Breast epithelium (tissue), 4 donors: ENCODE measurements at regions not wholly inside any gene's neighbourhood (a gene's known extent, or its start where the extent isn't known, plus 50 kb on each side); places are given as distances from the start of the nearest gene placed in this dataset.

Source experiments
- DNase-seq, 2 donors: peaks; one replicate each; pipeline ENCODE4 v3.0.0-alpha.2; 2019; ENCODE audit warnings: low spot score in 2 of 2
- H3K27ac ChIP-seq, 2 donors: fragments of 200-600 bp; sonication (generic) in 1 of 2; one replicate each; pipeline ENCODE4 v1.5.1; 2016 to 2019; ENCODE audit warnings: mild to moderate bottlenecking in 1 of 2
- H3K27me3 ChIP-seq, 2 donors: fragments of 200-600 bp; sonication (generic) in 1 of 2; one replicate each; pipeline versions ENCODE4 v1.5.1 to v1.6.0; 2017 to 2019; ENCODE audit warnings: control low read depth in 1 of 2, mild to moderate bottlenecking in 1 of 2
- H3K36me3 ChIP-seq: fragments of 200-600 bp; one replicate; pipeline ENCODE4 v1.5.1; 2019
- H3K4me1 ChIP-seq, 2 donors: fragments of 200-600 bp; sonication (generic); one replicate each; pipeline ENCODE4 v1.5.1; 2016 to 2019; ENCODE audit warnings: control low read depth in 1 of 2
- H3K4me3 ChIP-seq, 3 donors: fragments of 200-600 bp; sonication (generic); 1 replicate in 2 of 3; 2 replicates in 1 of 3; pipeline ENCODE4 v1.5.1; 2016 to 2019; ENCODE audit warnings: mild to moderate bottlenecking in 3 of 3, moderate library complexity in 2 of 3
- H3K9me3 ChIP-seq, 2 donors: fragments of 200-600 bp; sonication (generic) in 1 of 2; one replicate each; pipeline ENCODE4 v1.5.1; 2016 to 2019; ENCODE audit warnings: control low read depth in 1 of 2
- CTCF ChIP-seq, 3 donors: fragments of 450-650 bp; IDR thresholded peaks; one replicate each; pipeline ENCODE4 v1.5.1; 2016 to 2017; ENCODE audit warnings: antibody characterized with exemption in 3 of 3, mild to moderate bottlenecking in 3 of 3, moderate library complexity in 3 of 3
- POLR2A ChIP-seq: fragments of 450-650 bp; IDR thresholded peaks from one replicate; pipeline ENCODE4 v1.6.1; 2016; ENCODE audit warnings: antibody characterized with exemption, mild to moderate bottlenecking, moderate library complexity
- POLR2AphosphoS5 ChIP-seq, 3 donors: sonication (generic); formaldehyde crosslinking; IDR thresholded peaks; one replicate each; pipeline ENCODE4 v1.6.1; 2017; ENCODE audit warnings: antibody characterized with exemption in 3 of 3
- intact Hi-C: fragments of 100-400 bp; cut with DNase I; formaldehyde crosslinking; loops from one replicate; pipeline ENCODE4 v1.15.1; 2023; ENCODE audit warnings: low total_unique reads

- H3K27me3 ChIP-seq: no peaks in the 10 kb centered on the region
- no peaks in the 10 kb centered on the region for H3K4me1 ChIP-seq
- no peak for TF ChIP-seq POLR2AphosphoS5 (IDR thresholded peaks at IDR 0.05)
- no peak for TF ChIP-seq POLR2A
- TF ChIP-seq CTCF (IDR thresholded peaks at IDR 0.05): no peak
- H3K36me3 ChIP-seq: no peaks in the 10 kb centered on the region
- DNase-seq: no peak
- no peak overlapping the region for H3K4me3 ChIP-seq
- intact Hi-C loops: no loop called here
- peaks cover 7 to 8% of the 10 kb centered on the region in 2 donors for H3K9me3 ChIP-seq
- H3K27ac ChIP-seq: no peak overlapping the region
Measured at GRCh38 chr14:89524412-89524811, 107.4 kb upstream of the FOXN3 start.

- intact Hi-C loops: no loop called here
- H3K36me3 ChIP-seq: no peaks in the 10 kb centered on the region
Measured at GRCh38 chr14:89521988-89522387, 105.0 kb upstream of the FOXN3 start.

GRCh38 chr14:89519040-89519439 lies 102.0 kb upstream of the FOXN3 start:
- H3K36me3 ChIP-seq: no peaks in the 10 kb centered on the region
- no peak overlapping the region for H3K27ac ChIP-seq
- intact Hi-C loops: no loop called here
- no peaks in the 10 kb centered on the region for H3K27me3 ChIP-seq
- no peaks in the 10 kb centered on the region for H3K4me1 ChIP-seq
- peaks cover 0 to 8% of the 10 kb centered on the region in 2 donors for H3K9me3 ChIP-seq
- no peak for DNase-seq
- H3K4me3 ChIP-seq: no peak overlapping the region
- TF ChIP-seq CTCF (IDR thresholded peaks at IDR 0.05): no peak
- TF ChIP-seq POLR2AphosphoS5 (IDR thresholded peaks at IDR 0.05): no peak
- TF ChIP-seq POLR2A: no peak

More at GRCh38 chr14:89521988-89522387, 105.0 kb upstream of the FOXN3 start:
- Histone ChIP-seq H3K4me3 (no peak overlapping the region), H3K27me3 (no peaks in the 10 kb centered on the region), H3K27ac (no peak overlapping the region), H3K9me3 (peaks cover 7 to 8% of the 10 kb centered on the region in 2 donors), H3K4me1 (no peaks in the 10 kb centered on the region)
- DNase-seq: no peak
- TF ChIP-seq CTCF (IDR thresholded peaks at IDR 0.05) (no peak), POLR2AphosphoS5 (IDR thresholded peaks at IDR 0.05) (no peak), POLR2A (no peak)

GRCh38 chr14:89516173-89516572 lies 99.1 kb upstream of the FOXN3 start:
- DNase-seq: no peak
- Histone ChIP-seq H3K9me3 (no peaks in the 10 kb centered on the region), H3K4me3 (no peak overlapping the region), H3K27ac (no peak overlapping the region), H3K27me3 (no peaks in the 10 kb centered on the region), H3K36me3 (no peaks in the 10 kb centered on the region), H3K4me1 (no peaks in the 10 kb centered on the region)
- TF ChIP-seq CTCF (IDR thresholded peaks at IDR 0.05) (no peak), POLR2A (no peak), POLR2AphosphoS5 (IDR thresholded peaks at IDR 0.05) (no peak)
- intact Hi-C loops: no loop called here

- Histone ChIP-seq H3K9me3 (no peaks in the 10 kb centered on the region), H3K27me3 (no peaks in the 10 kb centered on the region), H3K36me3 (no peaks in the 10 kb centered on the region), H3K4me3 (no peak overlapping the region), H3K27ac (no peak overlapping the region), H3K4me1 (no peaks in the 10 kb centered on the region)
- TF ChIP-seq POLR2AphosphoS5 (IDR thresholded peaks at IDR 0.05) (no peak), CTCF (IDR thresholded peaks at IDR 0.05) (no peak), POLR2A (no peak)
- DNase-seq: no peak
- intact Hi-C loops: no loop called here
Measured at GRCh38 chr14:89514601-89515000, 97.6 kb upstream of the FOXN3 start.
